Fibroblast of lung (primary cell): ENCODE measurements at regions not wholly inside any gene's neighbourhood (a gene's known extent, or its start where the extent isn't known, plus 50 kb on each side); places are given as distances from the start of the nearest gene placed in this dataset.

Experiments used
- CTCF ChIP-seq, 2 donors: IDR thresholded peaks in 1 of 2; conservative IDR thresholded peaks in 1 of 2; 1 replicate in 1 of 2; 2 replicates in 1 of 2; pipeline ENCODE4 v1.5.1; 2011 to 2012; ENCODE audit warnings: low read length in 2 of 2, control low read depth in 1 of 2, inconsistent platforms in 1 of 2, low read depth in 1 of 2, mild to moderate bottlenecking in 1 of 2
- EZH2 ChIP-seq: IDR thresholded peaks from 2 replicates; pipeline ENCODE4 v1.5.1; 2012; ENCODE audit warnings: low read length, control low read depth, mild to moderate bottlenecking; ENCODE audit errors: missing control alignments

- no peak for TF ChIP-seq CTCF (conservative IDR thresholded peaks at IDR 0.05 in 1 of 2, IDR thresholded peaks at IDR 0.05 in 1 of 2; ENCODE audit: low read depth in 1 of 2, low read length in 2 of 2)
- no peak for TF ChIP-seq EZH2
Measured at GRCh38 chr6:15769511-15770018, 106.7 kb upstream of the DTNBP1 start.
